ENCODE measurements at regions not wholly inside any gene's neighbourhood (a gene's known extent, or its start where the extent isn't known, plus 50 kb on each side); places are given as distances from the start of the nearest gene placed in this dataset.

- FAIRE-seq (no peak), DNase-seq (ENCODE audit: low read depth, low spot score) (no peak)
- H3K27me3 ChIP-seq (ENCODE audit: control insufficient read depth, extremely low read depth, insufficient read depth, low read length), result no peaks in the 10 kb centered on the region
- no peak overlapping the region for H2AFZ ChIP-seq (ENCODE audit: control insufficient read depth, low read length)
- no peaks in the 10 kb centered on the region for H3K4me1 ChIP-seq (ENCODE audit: control insufficient read depth, extremely low read depth, insufficient read depth, low read length)
- no peaks in the 10 kb centered on the region for H3K9me1 ChIP-seq (ENCODE audit: control insufficient read depth, extremely low read depth, insufficient read depth, low read length)
- dilution Hi-C loops (cut with MboI; ENCODE audit: extremely low pct_ligation_motif_present, low sequenced_read_pairs), result no loop called here
- no peak overlapping the region for H3K4me3 ChIP-seq (ENCODE audit: control insufficient read depth in 2 of 3, extremely low read depth in 1 of 3, insufficient read depth in 2 of 3, low read depth in 1 of 3, low read length in 3 of 3)
- no peaks in the 10 kb centered on the region for H4K20me1 ChIP-seq (ENCODE audit: control insufficient read depth, extremely low read depth, insufficient read depth, low read length)
- H3K79me2 ChIP-seq (ENCODE audit: control insufficient read depth, insufficient read depth, low read length), result no peaks in the 10 kb centered on the region
- no peak overlapping the region for H3K9ac ChIP-seq (ENCODE audit: control insufficient read depth, extremely low read depth, insufficient read depth, low read length)
- no peak for TF ChIP-seq CTCF (optimal IDR thresholded peaks at IDR 0.05 in 1 of 3, IDR thresholded peaks at IDR 0.05 in 1 of 3, conservative IDR thresholded peaks at IDR 0.05 in 1 of 3; ENCODE audit: extremely low read depth in 1 of 3, insufficient read depth in 2 of 3, low read length in 3 of 3)
- no peak for TF ChIP-seq EZH2 (IDR thresholded peaks at IDR 0.05; ENCODE audit: low read length)
- H3K4me2 ChIP-seq (ENCODE audit: control insufficient read depth, extremely low read depth, insufficient read depth, low read depth, low read length), result no peak overlapping the region
- no peaks in the 10 kb centered on the region for H3K9me3 ChIP-seq (ENCODE audit: control insufficient read depth, low read depth, low read length)
- no peaks in the 10 kb centered on the region for H3K36me3 ChIP-seq (ENCODE audit: control insufficient read depth in 2 of 2, extremely low read depth in 1 of 2, insufficient read depth in 2 of 2, low read length in 2 of 2)
- no peak overlapping the region for H3K27ac ChIP-seq (ENCODE audit: control insufficient read depth, insufficient read depth, low read length)
Observed at GRCh38 chr18:29712785-29713184, 1329.8 kb downstream of the DSC3 start.

DNA sequence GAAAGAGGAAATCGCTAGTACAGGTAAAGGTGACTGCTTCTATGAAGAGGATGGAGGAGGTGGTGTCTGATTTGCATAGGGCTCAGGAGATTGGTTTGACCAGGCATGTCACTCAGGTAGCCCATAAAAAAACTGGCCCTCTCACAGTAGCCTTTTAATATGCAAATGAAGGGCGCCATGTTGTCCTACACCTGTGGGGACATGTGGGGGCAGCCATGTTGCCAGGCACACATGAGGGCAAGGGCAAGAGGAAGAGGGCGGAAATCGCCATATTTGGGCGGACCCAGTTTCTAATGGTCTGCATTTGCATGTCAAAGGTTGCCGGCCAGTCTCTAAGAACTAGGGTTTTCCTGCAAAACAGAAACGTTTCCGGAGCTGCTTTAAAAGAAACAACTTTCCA is 1330.6 kb downstream of the DSC3 start:
- no peaks in the 10 kb centered on the region for H3K9me1 ChIP-seq (ENCODE audit: control insufficient read depth, extremely low read depth, insufficient read depth, low read length)
- no peaks in the 10 kb centered on the region for H3K27me3 ChIP-seq (ENCODE audit: control insufficient read depth, extremely low read depth, insufficient read depth, low read length)
- H4K20me1 ChIP-seq (ENCODE audit: control insufficient read depth, extremely low read depth, insufficient read depth, low read length), result no peaks in the 10 kb centered on the region
- H3K4me1 ChIP-seq (ENCODE audit: control insufficient read depth, extremely low read depth, insufficient read depth, low read length), result no peaks in the 10 kb centered on the region
- H3K36me3 ChIP-seq (ENCODE audit: control insufficient read depth in 2 of 2, extremely low read depth in 1 of 2, insufficient read depth in 2 of 2, low read length in 2 of 2), result no peaks in the 10 kb centered on the region
- H3K4me2 ChIP-seq (ENCODE audit: control insufficient read depth, extremely low read depth, insufficient read depth, low read depth, low read length), result no peak overlapping the region
- dilution Hi-C loops (cut with MboI; ENCODE audit: extremely low pct_ligation_motif_present, low sequenced_read_pairs), result no loop called here
- H3K27ac ChIP-seq (ENCODE audit: control insufficient read depth, insufficient read depth, low read length), result no peak overlapping the region
- H3K9me3 ChIP-seq (ENCODE audit: control insufficient read depth, low read depth, low read length), result no peaks in the 10 kb centered on the region
- TF ChIP-seq EZH2 (IDR thresholded peaks at IDR 0.05; ENCODE audit: low read length), result no peak
- no peak for TF ChIP-seq CTCF (optimal IDR thresholded peaks at IDR 0.05 in 1 of 3, IDR thresholded peaks at IDR 0.05 in 1 of 3, conservative IDR thresholded peaks at IDR 0.05 in 1 of 3; ENCODE audit: extremely low read depth in 1 of 3, insufficient read depth in 2 of 3, low read length in 3 of 3)
- H3K9ac ChIP-seq (ENCODE audit: control insufficient read depth, extremely low read depth, insufficient read depth, low read length), result no peak overlapping the region
- H2AFZ ChIP-seq (ENCODE audit: control insufficient read depth, low read length), result no peak overlapping the region
- FAIRE-seq (no peak), DNase-seq (ENCODE audit: low read depth, low spot score) (no peak)
- H3K4me3 ChIP-seq (ENCODE audit: control insufficient read depth in 2 of 3, extremely low read depth in 1 of 3, insufficient read depth in 2 of 3, low read depth in 1 of 3, low read length in 3 of 3), result no peak overlapping the region
- H3K79me2 ChIP-seq (ENCODE audit: control insufficient read depth, insufficient read depth, low read length), result no peaks in the 10 kb centered on the region

Data from keratinocyte (primary cell).